IMR-90 (cell line): ENCODE measurements at regions not wholly inside any gene's neighbourhood (a gene's known extent, or its start where the extent isn't known, plus 50 kb on each side); places are given as distances from the start of the nearest gene placed in this dataset.

Experiments used
- ATAC-seq: fragments of 200-7000 bp; cut with Tn5 transposase; 2 replicates; pipeline ENCODE4 v1.9.1; 2020; ENCODE audit warnings: low read depth, mild to moderate bottlenecking, moderate library complexity
- BruUV-seq: library from RNA; stranded (reverse); fragments of 400-500 nt; replicated peaks from 2 replicates; lab custom pipeline; 2021; lab: Mats Ljungman, UMichigan
- CTCF ChIA-PET: fragments of 300-600 bp; formaldehyde crosslinking; extraction: SDS; loops from one replicate; lab custom pipeline; 2021; ENCODE audit warnings: antibody characterized with exemption; lab: Yijun Ruan, JAX
- POLR2A ChIA-PET: fragments of 300-600 bp; sonication (Branson Sonifier 250); formaldehyde crosslinking; loops from one replicate; lab custom pipeline; 2022; ENCODE audit warnings: antibody characterized with exemption; ENCODE audit not compliant: unreplicated experiment; lab: Charles Lee
- DNase-seq: peaks from one replicate; pipeline ENCODE4 v3.0.0; 2013
- H2AFZ ChIP-seq: replicated peaks from 2 replicates; pipeline ENCODE3; 2013; ENCODE audit warnings: low read length, mild to moderate bottlenecking; ENCODE audit not compliant: poor library complexity
- H2AK5ac ChIP-seq: 2 replicates; pipeline ENCODE4 v1.6.1; 2013; ENCODE audit warnings: low read depth, low read length, inconsistent platforms
- H2AK9ac ChIP-seq: replicated peaks from 2 replicates; pipeline ENCODE3; 2013; ENCODE audit warnings: mild to moderate bottlenecking, low read depth, low read length, moderate library complexity; ENCODE audit not compliant: poor library complexity
- H2BK120ac ChIP-seq: 2 replicates; pipeline ENCODE4 v1.6.1; 2013; ENCODE audit warnings: low read depth, low read length, inconsistent platforms
- H2BK15ac ChIP-seq: 3 replicates; pipeline ENCODE4 v1.6.1; 2013; ENCODE audit warnings: low read depth, low read length, inconsistent platforms
- H2BK20ac ChIP-seq: 2 replicates; pipeline ENCODE4 v1.6.1; 2013; ENCODE audit warnings: low read depth, mild to moderate bottlenecking, inconsistent platforms, low read length, moderate library complexity
- H2BK5ac ChIP-seq: 2 replicates; pipeline ENCODE4 v1.6.1; 2013; ENCODE audit warnings: mild to moderate bottlenecking, low read depth, low read length, inconsistent platforms; ENCODE audit not compliant: poor library complexity, severe bottlenecking
- H3K14ac ChIP-seq: replicated peaks from 2 replicates; pipeline ENCODE4 v1.6.1; 2013; ENCODE audit warnings: low read depth, low read length, inconsistent platforms
- H3K18ac ChIP-seq: 2 replicates; pipeline ENCODE4 v1.6.1; 2013; ENCODE audit warnings: low read depth, low read length, control low read depth
- H3K23ac ChIP-seq: 2 replicates; pipeline ENCODE4 v1.6.1; 2013; ENCODE audit warnings: low read depth, low read length, inconsistent platforms
- H3K27ac ChIP-seq: 2 replicates; pipeline ENCODE4 v1.5.1; 2013; ENCODE audit warnings: mild to moderate bottlenecking, control low read depth, low read length; ENCODE audit not compliant: insufficient read depth
- H3K27me3 ChIP-seq: 2 replicates; pipeline ENCODE4 v1.6.1; 2013; ENCODE audit warnings: low read length; ENCODE audit not compliant: control insufficient read depth, insufficient read depth
- H3K36me3 ChIP-seq: 2 replicates; pipeline ENCODE4 v1.6.1; 2013; ENCODE audit warnings: low read length, mixed read lengths; ENCODE audit not compliant: control insufficient read depth, insufficient read depth
- H3K4ac ChIP-seq: 2 replicates; pipeline ENCODE4 v1.6.1; 2013; ENCODE audit warnings: low read depth, low read length, inconsistent platforms
- H3K4me1 ChIP-seq: 2 replicates; pipeline ENCODE4 v1.6.1; 2013; ENCODE audit warnings: low read length, mixed read lengths; ENCODE audit not compliant: control insufficient read depth, insufficient read depth
- H3K4me2 ChIP-seq: 2 replicates; pipeline ENCODE4 v1.6.1; 2013; ENCODE audit warnings: low read depth, mild to moderate bottlenecking, control low read depth, low read length, moderate library complexity
- H3K4me3 ChIP-seq: 2 replicates; pipeline ENCODE4 v1.5.1; 2013; ENCODE audit warnings: low read depth, mild to moderate bottlenecking, control low read depth, low read length, moderate library complexity; ENCODE audit not compliant: insufficient read depth
- H3K56ac ChIP-seq: 2 replicates; pipeline ENCODE4 v1.6.1; 2013; ENCODE audit warnings: low read length, inconsistent platforms; ENCODE audit not compliant: insufficient read depth; ENCODE audit errors: extremely low read depth
- H3K79me1 ChIP-seq, 2 experiments: 2 replicates each; pipeline ENCODE4 v1.6.1; 2013; ENCODE audit warnings: low read length in 2 of 2, inconsistent platforms in 1 of 2, low read depth in 1 of 2
- H3K9ac ChIP-seq: 2 replicates; pipeline ENCODE4 v1.6.1; 2013; ENCODE audit warnings: low read depth, low read length, control low read depth
- H3K9me1 ChIP-seq: 2 replicates; pipeline ENCODE4 v1.6.1; 2013; ENCODE audit warnings: low read length, inconsistent platforms; ENCODE audit not compliant: insufficient read depth
- H3K9me3 ChIP-seq: 2 replicates; pipeline ENCODE4 v1.6.1; 2013; ENCODE audit warnings: low read length; ENCODE audit not compliant: control insufficient read depth, insufficient read depth
- H4K20me1 ChIP-seq: 2 replicates; pipeline ENCODE4 v1.6.1; 2013; ENCODE audit warnings: low read length, inconsistent platforms; ENCODE audit not compliant: insufficient read depth
- H4K5ac ChIP-seq: 2 replicates; pipeline ENCODE4 v1.6.1; 2013; ENCODE audit warnings: mild to moderate bottlenecking, low read depth, low read length, control low read depth
- H4K8ac ChIP-seq, 2 experiments: 2 replicates each; pipeline ENCODE4 v1.6.1; 2013; ENCODE audit warnings: low read depth in 2 of 2, low read length in 2 of 2, control low read depth in 1 of 2, inconsistent platforms in 1 of 2
- H4K91ac ChIP-seq: 2 replicates; pipeline ENCODE4 v1.6.1; 2013; ENCODE audit warnings: low read depth, low read length, inconsistent platforms; ENCODE audit not compliant: insufficient read depth
- BHLHE40 ChIP-seq: fragments of 150-350 bp; IDR thresholded peaks from 2 replicates; pipeline ENCODE4 v1.6.1; 2016; ENCODE audit warnings: mild to moderate bottlenecking, low read depth, low read length
- CHD1 ChIP-seq: IDR thresholded peaks from 2 replicates; pipeline ENCODE4 v1.6.1; 2012; ENCODE audit warnings: low read depth, low read length, improper control_type of control experiment
- FOS ChIP-seq: fragments of 150-350 bp; IDR thresholded peaks from 2 replicates; pipeline ENCODE4 v1.6.1; 2016; ENCODE audit warnings: low read depth, low read length
- MAFK ChIP-seq: IDR thresholded peaks from 2 replicates; pipeline ENCODE4 v1.6.1; 2012; ENCODE audit warnings: low read depth, low read length, improper control_type of control experiment
- MXI1 ChIP-seq: IDR thresholded peaks from 2 replicates; pipeline ENCODE4 v1.6.1; 2012; ENCODE audit warnings: low read depth, mild to moderate bottlenecking, low read length, moderate library complexity, borderline replicate concordance
- NFE2L2 ChIP-seq: fragments of 150-350 bp; IDR thresholded peaks from 2 replicates; pipeline ENCODE4 v1.6.1; 2016; ENCODE audit warnings: low read depth, mild to moderate bottlenecking, low read length
- POLR2A ChIP-seq: IDR thresholded peaks from 2 replicates; pipeline ENCODE4 v1.6.1; 2012; ENCODE audit warnings: mild to moderate bottlenecking, low read depth, low read length
- RCOR1 ChIP-seq: IDR thresholded peaks from 2 replicates; pipeline ENCODE4 v1.6.1; 2012; ENCODE audit warnings: mild to moderate bottlenecking, low read length, improper control_type of control experiment; ENCODE audit not compliant: insufficient replicate concordance
- RFX5 ChIP-seq: IDR thresholded peaks from 2 replicates; pipeline ENCODE4 v1.8.0; 2012; ENCODE audit warnings: low read depth, mild to moderate bottlenecking, low read length, moderate library complexity
- SMC3 ChIP-seq: fragments of 150-350 bp; IDR thresholded peaks from 2 replicates; pipeline ENCODE4 v1.6.1; 2016; ENCODE audit warnings: low read depth, mild to moderate bottlenecking, antibody characterized with exemption, low read length, moderate library complexity
- WGBS, 2 experiments: methylation state at CpG; one replicate each; pipeline versions ENCODE4 v1.1.5 to v1.1.7; 2013; ENCODE audit warnings: missing lambda C conversion rate in 2 of 2; ENCODE audit not compliant: insufficient read length in 1 of 2; ENCODE audit errors: extremely low coverage in 2 of 2; 5-methylcytosine and 5-hydroxymethylcytosine counted together
- dilution Hi-C: fragments of 300-500 bp; cut with HindIII; formaldehyde crosslinking; loops from one replicate; pipeline ENCODE4 v1.14.3; 2018; ENCODE audit warnings: low sequenced_read_pairs; ENCODE audit not compliant: unreplicated experiment
- in situ Hi-C: fragments of 300-500 bp; cut with MboI; formaldehyde crosslinking; loops from 3 replicates; pipeline ENCODE4 v1.14.3; 2019; ENCODE audit warnings: low sequenced_read_pairs, inconsistent platforms, mixed read lengths
- intact Hi-C: fragments of 100-400 bp; cut with micrococcal nuclease; formaldehyde crosslinking; loops from 2 replicates; pipeline ENCODE4 v1.10.0; 2022
- TF ChIP-seq, protein P1 (sequence below): fragments of 150-350 bp; IDR thresholded peaks from 2 replicates; pipeline ENCODE4 v1.6.1; 2016; ENCODE audit warnings: low read depth, mild to moderate bottlenecking, low read length, moderate library complexity, borderline replicate concordance
- TF ChIP-seq, protein P2 (sequence below): fragments of 150-350 bp; IDR thresholded peaks from 2 replicates; pipeline ENCODE4 v1.6.1; 2017; ENCODE audit warnings: mild to moderate bottlenecking, antibody characterized with exemption, low read length, low read depth

DNA sequence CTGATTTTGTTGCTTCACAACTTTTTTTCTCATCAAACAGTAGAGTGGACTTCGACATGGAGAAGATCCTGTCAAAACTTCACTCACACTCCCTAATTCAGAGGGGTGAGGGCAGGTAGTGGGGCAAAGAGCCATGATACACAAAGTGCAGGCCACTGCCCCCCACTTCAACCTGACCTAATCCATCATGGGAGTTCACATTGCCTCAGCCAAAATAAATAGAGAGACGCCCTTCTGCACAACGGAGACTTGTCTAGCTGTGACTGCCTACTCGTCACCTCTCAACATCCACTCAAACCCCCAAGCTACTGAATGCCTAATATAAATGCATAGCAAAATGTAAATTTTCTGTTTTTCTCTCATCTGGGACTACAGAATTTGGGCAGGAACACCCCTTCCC, 213.2 kb downstream of the PMP22 start:
- in situ Hi-C loops (no loop called here), dilution Hi-C loops (no loop called here)

More for the DNA sequence above, 213.2 kb downstream of the PMP22 start:
- no peak overlapping the region for H2AFZ ChIP-seq
- intact Hi-C loops = no loop called here
- no TSS peak for BruUV-seq
- no peak overlapping the region for H3K4ac ChIP-seq
- no peak overlapping the region for H3K14ac ChIP-seq
- H3K27ac ChIP-seq = no peak overlapping the region
- no peak overlapping the region for H3K18ac ChIP-seq
- H2BK5ac ChIP-seq = no peak overlapping the region
- no peak overlapping the region for H2BK20ac ChIP-seq
- CTCF ChIA-PET = interaction anchor here (1.2 kb wide), 1 partner anchor 13 kb away, joined by 3 read pairs; no protein-coding TSS in a partner anchor
- H3K36me3 ChIP-seq = no peaks in the 10 kb centered on the region
- H3K4me2 ChIP-seq = no peak overlapping the region
- no peaks in the 10 kb centered on the region for H3K79me1 ChIP-seq
- H3K27me3 ChIP-seq = peaks cover 6% of the 10 kb centered on the region
- no peak overlapping the region for H3K4me3 ChIP-seq
- DNase-seq (no peak), ATAC-seq (no peak)
- no peak overlapping the region for H3K56ac ChIP-seq
- no peak overlapping the region for H4K5ac ChIP-seq
- no peak overlapping the region for H2AK9ac ChIP-seq
- WGBS, 2 experiments = no CpG with 5 or more reads among the region's 4 CpGs
- H3K4me1 ChIP-seq = no peaks in the 10 kb centered on the region
- no peak overlapping the region for H4K8ac ChIP-seq
- H2BK120ac ChIP-seq = no peak overlapping the region
- H2AK5ac ChIP-seq = no peak overlapping the region
- no peaks in the 10 kb centered on the region for H3K9me3 ChIP-seq
- no peak overlapping the region for H2BK15ac ChIP-seq
- no peak overlapping the region for H3K23ac ChIP-seq
- no peaks in the 10 kb centered on the region for H4K20me1 ChIP-seq
- POLR2A ChIA-PET = no interaction called here
- no peaks in the 10 kb centered on the region for H3K9me1 ChIP-seq
- TF ChIP-seq SMC3 (no peak), MXI1 (no peak), FOS (no peak), CHD1 (no peak), BHLHE40 (no peak), RFX5 (no peak), POLR2A (no peak), NFE2L2 (no peak), RCOR1 (no peak), MAFK (no peak)
- TF ChIP-seq, protein P1, sequence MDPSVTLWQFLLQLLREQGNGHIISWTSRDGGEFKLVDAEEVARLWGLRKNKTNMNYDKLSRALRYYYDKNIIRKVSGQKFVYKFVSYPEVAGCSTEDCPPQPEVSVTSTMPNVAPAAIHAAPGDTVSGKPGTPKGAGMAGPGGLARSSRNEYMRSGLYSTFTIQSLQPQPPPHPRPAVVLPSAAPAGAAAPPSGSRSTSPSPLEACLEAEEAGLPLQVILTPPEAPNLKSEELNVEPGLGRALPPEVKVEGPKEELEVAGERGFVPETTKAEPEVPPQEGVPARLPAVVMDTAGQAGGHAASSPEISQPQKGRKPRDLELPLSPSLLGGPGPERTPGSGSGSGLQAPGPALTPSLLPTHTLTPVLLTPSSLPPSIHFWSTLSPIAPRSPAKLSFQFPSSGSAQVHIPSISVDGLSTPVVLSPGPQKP = no peak
- TF ChIP-seq, protein P2, sequence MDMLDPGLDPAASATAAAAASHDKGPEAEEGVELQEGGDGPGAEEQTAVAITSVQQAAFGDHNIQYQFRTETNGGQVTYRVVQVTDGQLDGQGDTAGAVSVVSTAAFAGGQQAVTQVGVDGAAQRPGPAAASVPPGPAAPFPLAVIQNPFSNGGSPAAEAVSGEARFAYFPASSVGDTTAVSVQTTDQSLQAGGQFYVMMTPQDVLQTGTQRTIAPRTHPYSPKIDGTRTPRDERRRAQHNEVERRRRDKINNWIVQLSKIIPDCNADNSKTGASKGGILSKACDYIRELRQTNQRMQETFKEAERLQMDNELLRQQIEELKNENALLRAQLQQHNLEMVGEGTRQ = no peak
- no peak overlapping the region for H3K9ac ChIP-seq
- no peak overlapping the region for H4K91ac ChIP-seq
